HG03565 (cell line): ENCODE measurements at regions not wholly inside any gene's neighbourhood (a gene's known extent, or its start where the extent isn't known, plus 50 kb on each side); places are given as distances from the start of the nearest gene placed in this dataset.

Experiments used
- ATAC-seq: cut with Tn5 transposase; IDR thresholded peaks from one replicate; pipeline ENCODE4 v1.9.1; 2021; ENCODE audit warnings: mild to moderate bottlenecking, moderate library complexity; ENCODE audit not compliant: unreplicated experiment

- ATAC-seq: no peak
Measured at GRCh38 chr11:28525636-28526405, 417.6 kb downstream of the METTL15 start.

GRCh38 chr11:28524098-28524497, 415.9 kb downstream of the METTL15 start:
- no peak for ATAC-seq

GRCh38 chr11:28521075-28521474, 412.9 kb downstream of the METTL15 start:
- no peak for ATAC-seq

- no peak for ATAC-seq
Measured at GRCh38 chr11:28520291-28520690, 412.1 kb downstream of the METTL15 start.

- no peak for ATAC-seq
Measured at GRCh38 chr11:28518825-28519224, 410.6 kb downstream of the METTL15 start.

- ATAC-seq: no peak
Measured at GRCh38 chr11:28517621-28518020, 409.4 kb downstream of the METTL15 start.

GRCh38 chr11:28514391-28514790, 406.2 kb downstream of the METTL15 start:
- ATAC-seq: no peak

- ATAC-seq: no peak
Measured at GRCh38 chr11:28512143-28512756, 404.1 kb downstream of the METTL15 start.

GRCh38 chr11:28505232-28505631, 397.0 kb downstream of the METTL15 start:
- no peak for ATAC-seq

GRCh38 chr11:28504555-28505110, 396.4 kb downstream of the METTL15 start:
- no peak for ATAC-seq

GRCh38 chr11:28495333-28495732, 387.1 kb downstream of the METTL15 start:
- no peak for ATAC-seq

- no peak for ATAC-seq
Measured at GRCh38 chr11:28491431-28491830, 383.2 kb downstream of the METTL15 start.

GRCh38 chr11:28490773-28491382, 382.7 kb downstream of the METTL15 start:
- no peak for ATAC-seq

GRCh38 chr11:28488336-28488735, 380.1 kb downstream of the METTL15 start:
- no peak for ATAC-seq

GRCh38 chr11:28483072-28483867, 375.1 kb downstream of the METTL15 start:
- ATAC-seq: no peak

- ATAC-seq: no peak
Measured at GRCh38 chr11:28482666-28483065, 374.5 kb downstream of the METTL15 start.

GRCh38 chr11:28481616-28482480, 373.7 kb downstream of the METTL15 start:
- ATAC-seq: no peak

GRCh38 chr11:28480406-28480805, 372.2 kb downstream of the METTL15 start:
- no peak for ATAC-seq

- ATAC-seq: no peak
Measured at GRCh38 chr11:28476864-28477263, 368.7 kb downstream of the METTL15 start.

GRCh38 chr11:28476049-28476448, 367.9 kb downstream of the METTL15 start:
- no peak for ATAC-seq
